Activated CD8-positive, alpha-beta memory T cell treated with anti-CD3 and anti-CD28 coated beads for 48 hours (primary cell): ENCODE measurements at regions not wholly inside any gene's neighbourhood (a gene's known extent, or its start where the extent isn't known, plus 50 kb on each side); places are given as distances from the start of the nearest gene placed in this dataset.
A peak's percentile ranks its signal among the peaks of the same experiment; 100 is the strongest.

Source experiments
- DNase-seq, 3 experiments: peaks; one replicate each; pipeline ENCODE4 v3.0.0-alpha.2; 2020; ENCODE audit warnings: low read depth in 2 of 3, low spot score in 2 of 3

DNA sequence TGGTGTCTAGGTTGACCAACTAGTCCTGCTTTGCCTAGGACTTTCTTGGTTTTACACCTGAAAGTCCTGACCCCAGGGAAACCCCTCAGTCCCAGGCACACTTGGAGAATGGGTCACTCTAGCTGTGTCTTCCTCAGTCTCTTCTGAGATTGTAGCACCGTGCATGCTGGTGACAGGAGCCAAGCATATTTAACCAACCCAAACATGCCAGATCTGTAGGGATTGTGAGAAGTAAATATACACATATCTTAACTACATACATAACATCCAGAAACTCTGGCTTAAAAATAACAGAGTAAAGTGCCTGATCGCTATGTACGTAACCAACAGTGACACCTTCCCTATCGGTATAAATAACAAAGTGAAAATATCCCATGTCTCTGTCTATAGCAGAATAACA lies 158.1 kb downstream of the HAPSTR1 start:
- no peak for DNase-seq

DNA sequence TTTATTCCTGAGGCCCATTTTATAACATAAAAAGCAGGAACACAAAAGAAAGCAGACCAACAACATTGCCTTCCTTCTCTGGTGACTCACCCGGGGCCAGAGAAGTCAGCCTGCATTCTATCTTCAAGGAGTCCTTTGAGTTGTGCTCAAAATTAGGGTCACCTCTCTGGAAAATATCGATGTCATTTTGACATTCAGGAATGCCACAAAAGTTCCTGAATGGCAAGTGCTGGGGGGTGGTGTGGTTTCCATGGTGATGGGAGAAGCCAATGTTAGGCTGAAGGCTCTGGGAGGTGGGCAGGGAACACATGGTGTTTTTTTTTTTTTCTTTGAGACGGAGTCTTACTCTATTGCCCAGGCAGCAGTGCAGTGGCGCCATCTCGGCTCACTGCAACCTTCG lies 159.6 kb downstream of the HAPSTR1 start:
- no peak for DNase-seq

DNA sequence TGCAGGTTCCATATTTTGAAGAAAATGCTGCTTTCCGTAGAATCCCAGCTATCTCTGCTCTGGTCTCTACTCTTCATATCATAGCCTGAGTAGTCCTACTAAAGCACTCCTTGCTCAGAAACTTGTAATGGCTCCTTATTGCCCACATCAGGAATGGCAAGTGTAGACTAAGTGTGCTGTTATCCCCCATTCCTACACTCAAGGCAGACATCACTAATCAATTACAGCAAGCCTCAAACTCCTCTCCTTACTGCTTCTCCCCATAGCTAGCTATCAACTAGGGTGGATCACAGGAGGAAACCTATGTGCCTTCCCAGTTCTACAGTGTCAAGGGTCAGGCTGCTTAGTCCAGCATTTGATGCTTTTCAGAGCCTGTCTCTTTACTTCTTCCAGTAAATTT lies 163.4 kb downstream of the HAPSTR1 start:
- DNase-seq, result no peak

DNA sequence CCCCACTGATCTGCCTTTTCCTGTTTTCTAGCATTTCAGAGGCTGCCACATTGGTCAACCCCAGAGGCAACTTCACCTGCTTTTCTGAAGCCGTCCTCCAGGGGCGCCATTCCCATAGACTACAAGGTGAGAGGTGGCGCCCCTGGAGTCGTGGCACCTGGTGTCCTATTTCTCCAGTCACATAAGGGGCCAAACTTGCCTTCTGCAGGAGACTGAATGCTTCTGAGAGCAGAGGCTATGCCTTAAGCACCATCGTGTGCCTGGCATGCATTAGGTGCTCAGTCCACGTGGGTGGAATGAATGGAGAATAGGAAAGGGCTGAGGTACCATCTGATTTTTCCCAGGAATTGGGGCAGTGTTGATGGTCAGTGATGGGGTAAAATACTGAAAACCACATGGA lies 164.8 kb downstream of the HAPSTR1 start:
- peak; percentile 5 to 10 (median 7) for DNase-seq

DNA sequence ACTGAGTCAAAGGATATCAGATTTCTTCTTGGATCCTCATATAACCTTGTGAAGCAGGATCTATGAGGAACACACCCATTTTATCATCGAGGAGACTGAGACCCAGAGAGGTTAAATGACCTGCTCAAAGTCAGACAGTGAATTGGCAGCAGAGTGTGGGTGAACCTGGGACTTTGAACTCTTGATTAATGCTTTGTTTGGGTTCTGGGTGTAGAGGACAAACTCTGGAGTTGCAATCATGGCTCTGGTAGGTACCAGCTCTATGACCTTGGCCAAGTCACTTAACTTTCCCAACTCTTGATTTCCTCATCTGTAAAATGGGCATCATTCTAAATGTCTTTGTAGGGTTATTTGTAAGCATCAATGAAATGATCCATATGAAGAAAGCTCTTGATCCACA lies 166.4 kb downstream of the HAPSTR1 start:
- DNase-seq, result no peak

DNA sequence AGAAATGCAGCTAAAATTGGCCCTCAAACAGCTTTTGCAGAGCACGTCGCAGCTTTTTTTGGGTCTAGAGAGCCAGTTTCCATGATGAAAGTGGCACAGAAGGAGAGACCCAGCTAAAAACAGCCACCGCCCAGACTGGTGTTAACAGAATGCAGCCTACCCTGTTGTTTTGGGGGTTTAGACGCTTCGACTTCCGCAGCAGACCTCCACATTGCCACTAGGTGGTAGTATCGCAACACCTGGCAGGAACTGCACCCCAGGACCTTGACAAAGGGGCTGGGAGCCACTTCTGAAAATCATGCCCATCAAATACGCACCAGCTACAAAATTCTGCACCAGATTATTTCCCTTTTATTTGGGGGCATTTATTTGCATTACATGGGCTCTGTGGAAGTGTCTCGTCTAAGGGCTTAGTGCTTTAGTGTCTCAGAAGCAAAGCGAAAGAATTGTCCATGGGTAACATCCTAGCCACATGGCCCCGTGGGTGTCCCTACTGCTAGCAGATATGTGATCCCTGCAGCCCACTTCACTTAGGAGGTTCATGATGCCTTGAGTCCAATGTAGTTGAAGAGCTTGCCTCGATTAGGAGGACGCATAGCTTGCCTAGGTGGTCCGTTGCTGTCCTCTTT lies 167.1 kb downstream of the HAPSTR1 start:
- DNase-seq, result peak in 1 of 3 experiments; percentile 8

DNA sequence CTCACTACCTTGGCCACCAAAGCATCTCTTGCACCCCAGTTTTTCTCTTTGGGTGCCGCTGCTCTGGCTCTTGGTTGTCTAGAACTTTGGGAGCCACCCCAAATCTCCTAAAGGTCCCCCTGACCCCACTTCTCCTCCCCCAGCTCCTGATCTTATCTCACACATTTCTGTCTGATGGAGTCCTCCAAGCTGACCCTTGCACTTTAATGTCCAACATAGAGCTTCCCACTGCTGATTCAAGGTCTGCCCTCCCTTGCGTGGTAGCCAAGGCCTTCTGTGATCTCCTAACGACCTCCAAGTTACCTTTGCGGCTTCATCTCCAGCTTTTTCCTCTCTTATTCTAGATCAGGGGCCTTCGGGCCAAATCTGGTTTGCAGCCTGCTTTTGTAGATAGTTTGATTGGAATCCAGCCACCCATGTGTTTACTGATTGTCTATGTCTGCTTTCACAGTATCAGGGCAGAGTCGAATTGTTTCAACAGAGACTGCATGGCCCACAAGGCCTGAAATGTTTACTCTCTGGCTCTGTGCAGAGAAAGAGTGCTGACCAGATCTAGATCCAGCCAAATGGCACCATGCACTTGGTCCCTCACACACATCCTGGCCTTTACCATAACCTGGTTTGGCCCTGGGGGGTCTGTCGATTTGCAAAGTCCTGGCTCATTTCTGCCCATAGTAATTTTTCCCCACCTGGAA lies 168.6 kb downstream of the HAPSTR1 start:
- DNase-seq, result no peak

DNA sequence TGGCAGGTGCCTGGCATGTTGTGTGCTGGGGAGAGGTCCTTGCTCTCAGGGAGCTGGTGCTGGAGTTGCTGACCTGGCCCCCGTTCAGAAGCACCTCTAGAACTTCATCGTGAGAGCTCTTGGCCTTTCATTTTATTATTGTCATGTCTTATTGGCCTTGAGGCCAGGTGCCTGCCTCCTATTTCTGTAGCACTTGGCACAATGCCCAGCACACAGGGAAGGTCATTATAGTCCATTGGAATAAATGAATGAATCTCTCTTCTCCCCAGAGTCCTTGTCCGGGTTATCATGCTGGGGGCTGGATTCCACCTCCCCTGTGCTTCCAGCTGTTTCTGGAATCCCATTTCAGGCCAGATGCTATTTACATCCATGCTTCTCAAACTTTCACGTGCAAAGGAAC lies 169.2 kb downstream of the HAPSTR1 start:
- no peak for DNase-seq

DNA sequence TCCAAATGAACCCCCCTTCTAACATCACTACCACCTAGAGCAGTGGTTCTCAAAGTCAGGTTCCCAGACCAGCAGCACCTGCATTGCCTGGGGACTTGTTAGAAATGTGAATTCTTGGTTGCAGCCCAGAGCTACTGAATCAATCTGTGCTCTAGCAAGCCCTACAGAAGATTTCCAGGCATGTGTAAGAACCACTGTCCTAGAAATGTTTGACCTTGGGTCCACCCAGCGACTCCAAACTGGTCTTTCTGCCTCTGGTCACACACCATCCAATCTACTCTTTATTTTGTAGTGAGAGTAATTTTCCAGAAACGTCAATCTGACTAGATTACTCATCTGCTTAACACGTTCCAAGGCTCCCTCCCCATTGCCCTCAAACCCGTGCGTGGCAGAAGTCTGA lies 169.9 kb downstream of the HAPSTR1 start:
- DNase-seq, result no peak

DNA sequence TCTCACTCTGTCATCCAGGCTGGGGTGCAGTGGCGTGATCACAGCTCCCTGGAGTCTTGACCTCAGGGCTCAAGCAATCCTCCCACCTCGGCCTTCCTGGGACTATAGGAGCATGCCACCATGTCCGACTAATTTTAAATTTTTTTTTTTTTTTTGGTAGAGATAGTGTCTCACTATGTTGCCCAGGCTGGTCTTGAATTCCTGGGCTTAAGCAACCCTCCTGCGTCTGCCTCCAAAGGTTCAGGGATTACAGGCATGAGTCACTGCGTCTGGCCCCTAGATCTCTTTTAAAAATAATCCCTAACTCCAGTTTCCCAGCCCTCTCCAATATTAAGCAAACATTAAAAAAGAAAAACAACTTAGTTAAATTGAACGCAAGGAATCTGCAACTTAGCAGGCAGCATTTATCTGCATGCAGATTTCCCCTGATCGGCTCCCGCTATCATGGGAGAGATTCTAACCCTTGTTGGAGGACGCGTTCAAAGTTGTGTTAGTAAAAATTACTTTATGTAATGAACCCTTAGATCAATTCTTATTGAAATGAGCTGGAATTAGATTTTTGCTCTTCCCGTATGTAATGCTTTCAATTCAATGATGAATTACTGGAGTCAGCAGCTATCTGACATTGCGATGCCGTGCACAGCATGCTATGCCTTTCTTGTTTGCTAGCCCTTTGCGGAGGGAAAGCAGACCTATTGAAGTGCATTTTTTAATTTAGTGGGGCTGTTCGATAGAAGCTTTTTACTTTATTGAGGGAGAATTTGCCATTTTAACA lies 171.7 kb downstream of the HAPSTR1 start:
- no peak for DNase-seq

DNA sequence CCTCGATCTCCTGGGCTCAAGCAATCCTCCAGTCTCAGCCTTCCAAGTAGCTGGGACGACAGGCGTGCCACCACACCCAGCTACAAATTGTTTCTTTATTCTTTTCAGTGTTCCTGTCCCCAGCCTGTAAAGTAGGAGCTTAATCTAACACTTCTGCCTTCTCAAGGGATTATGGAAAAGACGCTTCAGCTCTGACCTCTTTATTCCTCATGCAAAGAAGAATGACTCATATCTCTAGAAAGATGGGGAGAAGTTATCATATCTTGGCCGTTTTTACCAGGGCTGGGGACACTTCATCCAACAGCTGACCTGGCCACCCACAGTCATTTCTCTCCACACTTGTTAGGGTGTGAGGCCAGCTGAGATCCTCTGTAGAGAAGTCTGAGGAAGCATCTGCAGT lies 172.6 kb downstream of the HAPSTR1 start:
- no peak for DNase-seq

DNA sequence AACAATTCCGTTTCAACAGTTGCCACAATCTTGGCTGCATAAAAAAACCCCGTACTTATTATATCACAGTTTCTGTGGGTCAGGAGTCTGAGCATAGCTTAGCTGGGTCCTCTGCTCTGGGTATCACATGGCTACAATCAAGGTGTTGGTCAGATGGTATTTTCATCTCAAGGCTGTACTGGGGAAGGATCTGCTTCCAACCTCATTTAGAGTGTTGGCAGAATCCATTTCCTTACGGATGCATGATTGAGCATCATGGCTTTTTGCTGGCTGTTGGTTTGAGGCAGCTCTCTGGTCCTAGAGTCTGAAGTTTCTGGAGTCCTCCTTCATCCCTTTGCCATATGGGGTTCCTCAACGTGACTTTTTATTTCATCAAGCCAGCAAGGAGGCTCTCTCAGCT lies 177.0 kb downstream of the HAPSTR1 start:
- no peak for DNase-seq

DNA sequence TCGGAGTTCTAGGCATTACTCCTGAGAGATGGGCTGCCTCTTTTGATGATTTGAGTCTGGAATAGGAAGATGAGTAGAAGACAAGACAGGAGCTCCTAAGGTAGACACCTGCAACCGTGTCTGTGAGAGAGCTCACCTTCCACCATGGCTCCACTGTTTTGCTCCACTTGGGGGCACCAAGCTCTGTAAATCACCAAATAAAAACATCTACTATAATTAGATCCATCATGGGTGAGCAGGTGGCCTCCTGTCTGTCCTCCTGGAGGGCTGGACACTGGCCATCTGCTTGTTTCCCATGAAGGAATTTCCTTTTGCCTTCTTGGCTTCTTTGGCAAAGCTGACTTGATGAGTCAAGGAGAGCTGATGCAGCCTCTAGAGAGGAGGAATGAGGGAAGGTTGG lies 179.0 kb downstream of the HAPSTR1 start:
- DNase-seq, result no peak

DNA sequence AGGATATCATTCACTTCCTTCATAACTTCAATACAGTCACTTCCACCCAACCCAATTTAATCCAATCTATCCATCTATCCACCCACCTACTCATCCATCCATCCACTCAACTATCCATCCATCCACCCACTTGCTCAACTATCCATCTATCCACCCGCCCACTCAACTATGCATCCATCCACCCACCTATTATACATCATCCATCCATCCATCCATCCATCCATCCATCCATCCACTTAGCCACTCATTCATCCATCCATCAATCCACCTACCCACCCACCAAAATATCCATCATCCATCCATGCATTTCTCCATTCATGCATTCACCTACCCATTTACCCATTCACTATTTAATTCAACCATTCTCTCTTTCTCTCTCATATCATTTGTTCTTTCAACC lies 179.5 kb downstream of the HAPSTR1 start:
- no peak for DNase-seq

DNA sequence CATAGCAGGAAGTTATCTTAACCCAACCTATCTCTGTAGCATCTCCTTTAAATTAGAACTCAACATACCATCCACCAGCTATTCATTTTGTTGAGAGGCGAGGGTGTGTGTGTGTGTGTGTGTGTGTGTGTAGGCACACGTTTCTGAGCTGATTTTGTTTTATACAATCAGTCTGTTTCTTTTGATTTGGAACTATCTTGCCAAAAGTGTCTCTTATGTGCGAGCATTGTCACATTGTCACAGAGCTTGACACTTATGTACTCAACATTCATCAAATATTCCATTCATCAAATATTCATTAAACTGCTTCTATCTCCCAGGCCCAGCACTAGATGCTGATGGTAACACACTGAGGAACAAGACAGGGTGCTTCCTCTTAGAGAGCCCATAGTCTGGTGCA lies 180.4 kb downstream of the HAPSTR1 start:
- no peak for DNase-seq

DNA sequence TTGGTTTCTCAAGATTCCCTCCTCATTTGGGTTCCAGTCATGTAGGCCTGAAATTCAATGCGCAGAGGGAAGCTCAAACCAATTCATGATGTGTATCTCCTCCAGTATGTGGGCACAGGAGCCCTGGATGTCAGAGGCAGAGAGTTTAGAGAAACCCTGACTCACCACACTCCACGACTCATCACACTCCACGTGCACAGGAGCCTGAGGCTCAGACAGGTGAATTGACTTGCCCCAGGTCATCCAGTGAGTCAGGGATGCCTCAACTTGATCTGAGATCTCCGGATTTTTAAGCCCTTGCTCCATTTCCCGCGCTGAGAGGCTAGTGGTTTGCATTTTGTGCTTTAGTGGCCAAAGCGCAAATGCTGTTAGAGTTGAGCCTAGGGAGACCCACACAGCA lies 183.9 kb downstream of the HAPSTR1 start:
- no peak for DNase-seq

DNA sequence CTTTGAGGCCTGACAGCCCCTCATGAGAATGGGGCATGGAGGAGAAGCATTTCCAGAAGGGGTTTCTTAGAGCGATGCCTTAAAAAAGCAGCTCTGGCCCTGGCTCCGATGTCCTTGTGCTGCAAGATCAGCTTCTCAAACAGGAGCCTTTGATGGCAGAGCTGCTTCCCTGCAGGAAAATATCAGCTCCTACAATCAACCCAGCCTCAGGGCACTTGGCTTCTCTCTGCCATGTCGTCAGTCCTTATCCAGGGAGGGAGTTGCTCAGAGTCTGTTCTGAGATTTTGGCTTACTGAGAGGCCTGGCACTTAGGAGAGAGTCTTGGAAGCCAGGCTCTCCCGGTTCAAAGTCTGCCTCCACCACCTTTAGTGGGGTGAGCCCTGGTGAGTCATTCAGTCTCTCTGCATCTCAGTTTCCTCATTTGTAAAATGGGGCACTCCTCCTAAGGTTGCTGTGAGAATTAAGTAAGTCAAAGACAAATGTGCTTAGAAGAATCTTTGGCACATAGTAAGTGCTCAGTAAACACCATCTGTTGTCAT lies 184.4 kb downstream of the HAPSTR1 start:
- no peak for DNase-seq

DNA sequence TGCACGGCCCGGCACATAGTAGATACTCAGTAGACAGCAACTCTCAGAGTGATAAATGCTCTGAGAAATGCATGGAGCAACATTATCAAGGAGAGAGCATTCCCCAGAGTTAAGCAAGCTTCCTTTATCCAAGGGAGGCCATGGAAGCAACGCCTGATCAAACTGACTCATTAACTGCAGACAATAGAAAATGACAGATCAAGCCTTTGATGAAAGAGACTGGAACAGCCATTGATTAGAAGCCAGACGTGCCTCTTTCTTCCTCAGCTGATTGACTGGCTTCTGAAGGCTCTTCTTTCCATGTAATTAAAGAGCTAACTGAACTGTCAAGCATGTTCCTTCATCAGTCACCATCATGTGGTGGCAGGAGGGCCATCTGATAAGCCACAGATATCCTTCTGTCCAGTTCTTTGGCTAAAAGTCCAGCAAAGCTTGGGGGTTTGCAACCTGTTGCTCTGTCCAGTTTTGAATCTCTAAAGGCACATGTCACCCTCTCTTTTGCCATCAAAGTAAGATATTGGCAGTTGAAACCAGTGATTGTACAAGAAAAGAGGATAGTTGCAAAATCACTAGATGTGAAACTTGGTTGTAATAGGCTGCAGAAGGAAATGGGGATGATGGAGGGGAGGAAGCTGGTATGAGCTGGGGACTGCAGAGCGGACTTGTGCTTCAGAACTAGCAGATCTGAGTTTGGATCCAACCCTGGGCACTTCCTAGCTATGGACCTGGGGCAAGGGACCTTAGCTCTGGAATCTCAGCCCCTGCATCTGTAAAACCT lies 188.0 kb downstream of the HAPSTR1 start:
- no peak for DNase-seq

DNA sequence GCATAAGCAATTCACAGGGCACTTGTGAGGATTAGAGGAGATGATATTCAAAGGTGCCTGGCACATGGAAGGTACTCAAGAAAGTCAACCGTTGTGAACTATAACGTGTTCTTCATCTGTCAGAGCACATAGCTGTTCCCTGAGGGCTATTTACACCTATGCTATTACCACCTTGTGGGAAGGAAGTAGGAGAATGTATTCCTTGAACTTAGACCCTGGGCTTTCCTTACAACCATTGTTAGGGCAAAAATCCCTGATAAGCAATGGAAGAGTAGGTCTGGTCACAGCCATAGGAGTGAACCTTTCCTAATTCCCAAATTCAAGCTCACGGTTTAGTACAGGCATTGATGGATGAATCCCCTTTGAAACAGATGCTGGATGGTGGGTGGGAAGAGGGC lies 188.6 kb downstream of the HAPSTR1 start:
- no peak for DNase-seq

DNA sequence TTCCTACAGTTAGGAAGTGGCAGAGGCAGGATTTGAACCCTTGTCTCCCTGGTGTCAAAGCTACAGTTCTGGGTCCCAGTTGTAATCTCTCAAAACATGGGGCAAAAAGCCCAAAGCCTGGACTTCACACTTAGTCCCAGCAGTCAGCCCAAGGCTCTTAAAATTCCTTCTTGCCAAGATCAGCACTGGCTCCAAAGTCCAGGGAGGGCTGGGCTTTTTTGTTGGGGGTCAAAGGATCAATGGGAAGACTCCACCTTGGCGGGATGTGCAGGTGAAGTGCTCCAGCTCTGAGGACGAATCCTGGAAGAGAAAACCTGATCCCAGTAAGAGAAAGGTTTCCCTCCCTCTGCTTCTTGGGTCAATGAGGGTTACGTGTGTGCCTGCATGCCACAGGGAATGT lies 195.5 kb downstream of the HAPSTR1 start:
- no peak for DNase-seq

DNA sequence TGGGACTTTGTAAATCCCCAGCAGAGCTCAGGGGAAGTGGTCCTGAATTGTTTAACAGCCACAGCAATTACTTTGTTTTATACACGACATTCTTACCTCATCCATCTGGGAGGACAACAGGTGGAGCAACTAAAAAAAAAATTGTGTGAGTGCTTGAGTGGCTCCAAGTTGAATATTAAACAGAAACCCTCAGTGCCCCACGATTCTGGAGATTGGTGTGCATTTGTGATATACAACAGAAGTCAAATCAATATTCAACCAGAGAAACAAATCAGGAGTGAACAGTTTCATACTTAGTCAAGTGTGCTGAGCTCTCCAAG lies 204.8 kb downstream of the HAPSTR1 start:
- no peak for DNase-seq
